ENCODE measurements at regions not wholly inside any gene's neighbourhood (a gene's known extent, or its start where the extent isn't known, plus 50 kb on each side); places are given as distances from the start of the nearest gene placed in this dataset.

DNA sequence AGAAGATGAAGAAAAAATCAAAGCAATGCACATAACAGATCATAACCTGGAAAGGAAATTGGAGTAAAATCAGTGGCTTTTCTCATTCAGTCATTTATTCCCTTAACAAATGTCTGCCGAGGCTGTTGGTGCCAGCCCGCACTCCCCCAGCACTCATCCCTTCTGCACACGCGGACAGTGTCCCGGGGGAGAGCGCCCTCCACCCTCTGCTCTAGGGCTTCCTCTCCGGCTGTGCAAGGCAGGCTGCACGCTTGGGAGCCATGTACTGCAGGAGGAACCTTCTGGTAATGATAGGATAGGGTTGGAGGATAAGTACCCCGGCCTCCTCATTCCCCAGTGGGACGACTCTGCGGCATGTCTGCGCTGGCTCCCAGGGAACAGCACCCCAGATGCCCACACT lies 134.5 kb downstream of the PAX1 start:
- Histone ChIP-seq H3K18ac (ENCODE audit: insufficient read length, low read depth, low read length) (no peak overlapping the region), H3K23ac (ENCODE audit: insufficient read length, low read depth, low read length) (no peak overlapping the region), H3K9me3 (ENCODE audit: control insufficient read depth, low read depth, low read length) (no peaks in the 10 kb centered on the region), H3K27ac (ENCODE audit: insufficient read length, low read depth, low read length) (no peak overlapping the region), H2BK120ac (ENCODE audit: low read depth, low read length, poor library complexity, severe bottlenecking) (no peak overlapping the region), H3K27me3 (ENCODE audit: insufficient read depth, low read length) (no peaks in the 10 kb centered on the region), H4K5ac (ENCODE audit: insufficient read length, low read depth, low read length) (no peak overlapping the region), H3K14ac (ENCODE audit: insufficient read depth, low read length) (no peak overlapping the region), H3K9ac (ENCODE audit: extremely low read depth, insufficient read length, low read length) (no peak overlapping the region), H3K4me1 (ENCODE audit: insufficient read depth, low read length) (no peaks in the 10 kb centered on the region), H2AFZ (ENCODE audit: low read length) (no peak overlapping the region), H3K23me2 (ENCODE audit: insufficient read length, low read depth, low read length, poor library complexity, severe bottlenecking) (no peaks in the 10 kb centered on the region), H3K79me2 (ENCODE audit: insufficient read depth, low read length) (no peaks in the 10 kb centered on the region), H2BK5ac (ENCODE audit: insufficient read length, low read length) (no peak overlapping the region), H3T11ph (ENCODE audit: low read length) (no peak overlapping the region), H4K91ac (ENCODE audit: insufficient read length, low read depth, low read length) (no peak overlapping the region), H4K8ac (replicated peaks; ENCODE audit: insufficient read length, low read depth, low read length) (no peak overlapping the region), H3K4me2 (ENCODE audit: insufficient read depth, insufficient read length, low read length) (no peak overlapping the region), H2AK5ac (ENCODE audit: insufficient read length, low read length) (no peak overlapping the region), H4K20me1 (ENCODE audit: control insufficient read depth, insufficient read depth, insufficient read length) (no peaks in the 10 kb centered on the region), H2BK15ac (ENCODE audit: low read depth, low read length) (no peak overlapping the region), H2BK12ac (ENCODE audit: insufficient read length, low read depth, low read length) (no peak overlapping the region), H2BK20ac (ENCODE audit: low read depth, low read length, poor library complexity, severe bottlenecking) (no peak overlapping the region), H3K4ac (ENCODE audit: low read depth, low read length) (no peak overlapping the region), H3K79me1 (ENCODE audit: insufficient read depth, low read depth, low read length, poor library complexity, severe bottlenecking) (no peaks in the 10 kb centered on the region), H3K56ac (ENCODE audit: insufficient read length, low read depth, low read length) (no peak overlapping the region)
- no peak for DNase-seq
- Mint-ChIP-seq H3K4me3 (no peak overlapping the region), H3K9me3 (peaks cover under 1 to 5% of the 10 kb centered on the region in 2 experiments; a peak in 1 of 5 replicates), H3K27me3 (ENCODE audit: low read depth) (peaks cover 4% of the 10 kb centered on the region), H3K27ac (peak overlapping the region in 1 of 3 experiments; percentile 56; a peak in 1 of 7 replicates), H3K36me3 (ENCODE audit: insufficient read depth in 1 of 3, low read depth in 3 of 3) (no peaks in the 10 kb centered on the region), H3K4me1 (peaks cover 2 to 5% of the 10 kb centered on the region in 2 experiments; a peak in 1 of 4 replicates)
- no CpG with 5 or more reads among the region's 12 CpGs for WGBS (ENCODE audit: extremely low coverage, insufficient read length, low lambda C conversion rate)
- TF ChIP-seq, protein P1, sequence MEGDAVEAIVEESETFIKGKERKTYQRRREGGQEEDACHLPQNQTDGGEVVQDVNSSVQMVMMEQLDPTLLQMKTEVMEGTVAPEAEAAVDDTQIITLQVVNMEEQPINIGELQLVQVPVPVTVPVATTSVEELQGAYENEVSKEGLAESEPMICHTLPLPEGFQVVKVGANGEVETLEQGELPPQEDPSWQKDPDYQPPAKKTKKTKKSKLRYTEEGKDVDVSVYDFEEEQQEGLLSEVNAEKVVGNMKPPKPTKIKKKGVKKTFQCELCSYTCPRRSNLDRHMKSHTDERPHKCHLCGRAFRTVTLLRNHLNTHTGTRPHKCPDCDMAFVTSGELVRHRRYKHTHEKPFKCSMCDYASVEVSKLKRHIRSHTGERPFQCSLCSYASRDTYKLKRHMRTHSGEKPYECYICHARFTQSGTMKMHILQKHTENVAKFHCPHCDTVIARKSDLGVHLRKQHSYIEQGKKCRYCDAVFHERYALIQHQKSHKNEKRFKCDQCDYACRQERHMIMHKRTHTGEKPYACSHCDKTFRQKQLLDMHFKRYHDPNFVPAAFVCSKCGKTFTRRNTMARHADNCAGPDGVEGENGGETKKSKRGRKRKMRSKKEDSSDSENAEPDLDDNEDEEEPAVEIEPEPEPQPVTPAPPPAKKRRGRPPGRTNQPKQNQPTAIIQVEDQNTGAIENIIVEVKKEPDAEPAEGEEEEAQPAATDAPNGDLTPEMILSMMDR (conservative IDR thresholded peaks at IDR 0.05) = no peak

All from H9 (cell line).